ENCODE measurements at regions not wholly inside any gene's neighbourhood (a gene's known extent, or its start where the extent isn't known, plus 50 kb on each side); places are given as distances from the start of the nearest gene placed in this dataset.

- Mint-ChIP-seq H3K27ac (no peak overlapping the region), H3K4me1 (peaks cover 19% of the 10 kb centered on the region), H3K27me3 (ENCODE audit: low read depth) (peaks cover 26% of the 10 kb centered on the region), H3K4me3 (no peak overlapping the region), H3K9me3 (no peaks in the 10 kb centered on the region), H3K36me3 (no peaks in the 10 kb centered on the region)
- no peak for TF ChIP-seq CTCF (IDR thresholded peaks at IDR 0.05; ENCODE audit: unreplicated experiment)
- DNase-seq (ENCODE audit: low spot score in 2 of 2, unreplicated experiment in 2 of 2): no peak
These were observed 503.9 kb downstream of the INSC start for GRCh38 chr11:15618583-15619032.

GRCh38 chr11:15621565-15621964 lies 506.8 kb downstream of the INSC start:
- no peak overlapping the region for H3K4me3 Mint-ChIP-seq
- no peaks in the 10 kb centered on the region for H3K36me3 Mint-ChIP-seq
- DNase-seq (ENCODE audit: low spot score in 2 of 2, unreplicated experiment in 2 of 2): no peak
- peaks cover 26% of the 10 kb centered on the region for H3K27me3 Mint-ChIP-seq (ENCODE audit: low read depth)
- no peaks in the 10 kb centered on the region for H3K9me3 Mint-ChIP-seq
- H3K27ac Mint-ChIP-seq: no peak overlapping the region
- no peaks in the 10 kb centered on the region for H3K4me1 Mint-ChIP-seq
- no peak for TF ChIP-seq CTCF (IDR thresholded peaks at IDR 0.05; ENCODE audit: unreplicated experiment)

- Mint-ChIP-seq H3K27me3 (ENCODE audit: low read depth) (peaks cover 26% of the 10 kb centered on the region), H3K4me3 (no peak overlapping the region), H3K36me3 (no peaks in the 10 kb centered on the region), H3K4me1 (no peaks in the 10 kb centered on the region), H3K27ac (no peak overlapping the region), H3K9me3 (no peaks in the 10 kb centered on the region)
- DNase-seq (ENCODE audit: low spot score in 2 of 2, unreplicated experiment in 2 of 2): no peak
- no peak for TF ChIP-seq CTCF (IDR thresholded peaks at IDR 0.05; ENCODE audit: unreplicated experiment)
These were observed 507.6 kb downstream of the INSC start for GRCh38 chr11:15622231-15622890.

- Mint-ChIP-seq H3K4me1 (no peaks in the 10 kb centered on the region), H3K27ac (no peak overlapping the region), H3K27me3 (ENCODE audit: low read depth) (peaks cover 26% of the 10 kb centered on the region), H3K4me3 (no peak overlapping the region), H3K36me3 (no peaks in the 10 kb centered on the region), H3K9me3 (no peaks in the 10 kb centered on the region)
- TF ChIP-seq CTCF (IDR thresholded peaks at IDR 0.05; ENCODE audit: unreplicated experiment): no peak
- DNase-seq (ENCODE audit: low spot score in 2 of 2, unreplicated experiment in 2 of 2): no peak
These were observed 510.0 kb downstream of the INSC start for GRCh38 chr11:15624701-15625100.

DNA sequence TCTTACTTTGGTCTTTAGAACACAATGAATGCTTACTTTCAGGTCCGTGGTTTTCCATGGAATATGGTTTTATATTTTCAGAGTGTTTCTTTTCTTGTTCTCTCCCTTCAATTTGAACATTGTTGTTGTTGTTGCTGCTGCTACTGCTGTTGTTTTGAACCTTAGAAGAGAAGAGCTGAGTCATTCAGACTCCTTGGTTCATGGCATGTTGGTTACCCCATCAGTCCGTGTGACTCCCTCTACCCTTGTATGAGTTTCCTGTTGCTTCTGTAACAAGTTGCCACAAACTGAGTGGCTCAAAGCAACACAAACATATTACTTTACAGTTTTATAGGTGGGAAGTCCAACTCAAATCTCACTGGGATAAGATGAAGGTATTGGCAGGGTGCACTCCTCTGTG lies 511.0 kb downstream of the INSC start:
- Mint-ChIP-seq H3K27me3 (ENCODE audit: low read depth) (peaks cover 28% of the 10 kb centered on the region), H3K27ac (no peak overlapping the region), H3K9me3 (no peaks in the 10 kb centered on the region), H3K36me3 (no peaks in the 10 kb centered on the region), H3K4me3 (no peak overlapping the region), H3K4me1 (no peaks in the 10 kb centered on the region)
- TF ChIP-seq CTCF (IDR thresholded peaks at IDR 0.05; ENCODE audit: unreplicated experiment): no peak
- no peak for DNase-seq (ENCODE audit: low spot score in 2 of 2, unreplicated experiment in 2 of 2)

GRCh38 chr11:15627560-15627959 lies 512.8 kb downstream of the INSC start:
- no peak overlapping the region for H3K27ac Mint-ChIP-seq
- no peaks in the 10 kb centered on the region for H3K9me3 Mint-ChIP-seq

More at GRCh38 chr11:15627560-15627959, 512.8 kb downstream of the INSC start:
- Mint-ChIP-seq H3K4me3 (no peak overlapping the region), H3K27me3 (ENCODE audit: low read depth) (peaks cover 14% of the 10 kb centered on the region), H3K4me1 (no peaks in the 10 kb centered on the region), H3K36me3 (no peaks in the 10 kb centered on the region)
- TF ChIP-seq CTCF (IDR thresholded peaks at IDR 0.05; ENCODE audit: unreplicated experiment): no peak
- no peak for DNase-seq (ENCODE audit: low spot score in 2 of 2, unreplicated experiment in 2 of 2)
